ENCODE measurements at regions not wholly inside any gene's neighbourhood (a gene's known extent, or its start where the extent isn't known, plus 50 kb on each side); places are given as distances from the start of the nearest gene placed in this dataset.

DNA sequence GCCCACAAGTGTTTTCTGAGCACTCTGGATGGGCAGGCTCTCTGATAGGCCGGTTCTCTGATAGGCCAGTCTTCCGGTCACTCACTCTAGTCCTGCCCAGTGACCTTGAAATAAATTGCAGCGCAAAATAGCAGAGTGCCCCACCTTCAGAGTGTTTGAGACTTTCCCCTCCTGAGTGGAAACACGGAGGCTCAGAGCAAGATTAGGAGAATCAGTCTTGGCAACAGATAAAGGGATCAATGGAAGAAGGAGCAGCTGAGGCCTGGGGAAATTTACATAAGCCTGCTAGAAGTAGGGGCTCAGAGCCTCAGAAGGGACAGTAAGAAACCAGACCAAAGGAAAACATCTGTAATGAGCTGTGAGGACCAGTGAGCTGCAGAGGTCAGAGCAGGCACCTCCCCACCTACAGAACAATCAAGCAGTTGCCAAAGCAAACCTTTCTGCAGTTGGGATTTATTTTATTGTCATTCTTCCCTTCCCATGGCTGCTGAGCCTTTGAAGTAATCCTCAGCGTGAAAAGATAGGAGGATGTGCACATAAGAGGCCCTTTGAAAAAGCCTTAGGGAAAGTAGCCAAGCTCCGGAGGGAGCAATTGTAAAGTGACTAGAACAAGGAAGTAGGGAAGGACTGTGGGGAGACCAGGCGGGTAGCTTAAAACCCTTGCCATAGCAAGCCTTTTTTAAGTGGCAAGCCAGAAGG is 89.1 kb upstream of the TSPAN5 start:
- Histone ChIP-seq H3K27me3 (ENCODE audit: insufficient read depth, low read length) (no peaks in the 10 kb centered on the region), H3K4me3 (ENCODE audit: low read length) (no peak overlapping the region), H2AFZ (ENCODE audit: low read depth, low read length) (peak overlapping the region; percentile 79), H3K9me3 (ENCODE audit: low read length) (no peaks in the 10 kb centered on the region), H3K36me3 (ENCODE audit: insufficient read depth, low read length) (no peaks in the 10 kb centered on the region), H3K4me1 (ENCODE audit: insufficient read depth, low read length) (peaks cover 7% of the 10 kb centered on the region)

- Histone ChIP-seq H3K4me1 (ENCODE audit: insufficient read depth, low read length) (peaks cover 7% of the 10 kb centered on the region), H3K9me3 (ENCODE audit: low read length) (no peaks in the 10 kb centered on the region), H3K36me3 (ENCODE audit: insufficient read depth, low read length) (no peaks in the 10 kb centered on the region), H3K4me3 (ENCODE audit: low read length) (no peak overlapping the region), H3K27me3 (ENCODE audit: insufficient read depth, low read length) (no peaks in the 10 kb centered on the region), H2AFZ (ENCODE audit: low read depth, low read length) (peak overlapping the region; percentile 79)
Measured at GRCh38 chr4:98746936-98747335, 88.5 kb upstream of the TSPAN5 start.

DNA sequence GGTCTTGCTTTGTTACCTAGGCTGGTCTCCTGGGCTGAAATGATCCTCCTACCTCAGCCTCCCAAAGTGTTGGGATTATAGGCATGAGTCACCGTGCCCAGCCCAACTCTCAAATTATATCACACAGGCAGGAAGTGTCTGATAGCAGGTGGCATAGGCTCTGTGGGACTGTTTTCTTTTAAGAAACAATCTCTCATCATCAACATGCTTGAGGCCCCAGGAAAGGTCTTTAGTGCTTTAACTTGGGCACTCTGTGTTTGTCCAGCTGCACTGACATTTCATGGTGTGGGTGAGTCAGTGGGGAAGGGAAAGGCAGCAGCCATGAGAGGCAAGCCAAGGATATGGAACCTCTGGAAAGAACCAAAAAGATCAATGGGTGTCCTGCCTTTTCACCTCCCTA is 88.1 kb upstream of the TSPAN5 start:
- Histone ChIP-seq H2AFZ (ENCODE audit: low read depth, low read length) (peak overlapping the region; percentile 79), H3K9me3 (ENCODE audit: low read length) (no peaks in the 10 kb centered on the region), H3K27me3 (ENCODE audit: insufficient read depth, low read length) (no peaks in the 10 kb centered on the region), H3K4me3 (ENCODE audit: low read length) (no peak overlapping the region), H3K4me1 (ENCODE audit: insufficient read depth, low read length) (peaks cover 7% of the 10 kb centered on the region), H3K36me3 (ENCODE audit: insufficient read depth, low read length) (no peaks in the 10 kb centered on the region)

DNA sequence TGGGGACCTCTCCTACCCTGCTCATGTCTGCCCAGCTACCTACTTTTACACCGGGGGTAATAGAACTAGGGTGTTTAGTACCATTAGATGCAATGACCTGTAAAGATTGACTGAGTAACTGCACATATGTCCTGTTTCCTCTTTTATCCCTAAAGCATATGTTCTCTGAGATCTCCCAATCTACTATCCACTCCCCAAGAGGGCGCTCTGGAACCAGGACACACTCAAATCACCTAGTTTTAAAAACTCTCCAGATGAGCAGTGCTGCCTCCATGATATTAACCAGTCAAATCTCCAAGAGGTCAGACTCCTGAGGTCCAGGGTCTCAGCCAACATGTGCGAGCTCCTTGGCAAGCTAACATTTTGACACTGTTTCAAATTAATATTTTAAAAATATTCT is 87.0 kb upstream of the TSPAN5 start:
- H2AFZ ChIP-seq (ENCODE audit: low read depth, low read length), result no peak overlapping the region
- no peaks in the 10 kb centered on the region for H3K9me3 ChIP-seq (ENCODE audit: low read length)
- peaks cover 7% of the 10 kb centered on the region for H3K4me1 ChIP-seq (ENCODE audit: insufficient read depth, low read length)
- H3K27me3 ChIP-seq (ENCODE audit: insufficient read depth, low read length), result no peaks in the 10 kb centered on the region
- no peak overlapping the region for H3K4me3 ChIP-seq (ENCODE audit: low read length)
- no peaks in the 10 kb centered on the region for H3K36me3 ChIP-seq (ENCODE audit: insufficient read depth, low read length)

DNA sequence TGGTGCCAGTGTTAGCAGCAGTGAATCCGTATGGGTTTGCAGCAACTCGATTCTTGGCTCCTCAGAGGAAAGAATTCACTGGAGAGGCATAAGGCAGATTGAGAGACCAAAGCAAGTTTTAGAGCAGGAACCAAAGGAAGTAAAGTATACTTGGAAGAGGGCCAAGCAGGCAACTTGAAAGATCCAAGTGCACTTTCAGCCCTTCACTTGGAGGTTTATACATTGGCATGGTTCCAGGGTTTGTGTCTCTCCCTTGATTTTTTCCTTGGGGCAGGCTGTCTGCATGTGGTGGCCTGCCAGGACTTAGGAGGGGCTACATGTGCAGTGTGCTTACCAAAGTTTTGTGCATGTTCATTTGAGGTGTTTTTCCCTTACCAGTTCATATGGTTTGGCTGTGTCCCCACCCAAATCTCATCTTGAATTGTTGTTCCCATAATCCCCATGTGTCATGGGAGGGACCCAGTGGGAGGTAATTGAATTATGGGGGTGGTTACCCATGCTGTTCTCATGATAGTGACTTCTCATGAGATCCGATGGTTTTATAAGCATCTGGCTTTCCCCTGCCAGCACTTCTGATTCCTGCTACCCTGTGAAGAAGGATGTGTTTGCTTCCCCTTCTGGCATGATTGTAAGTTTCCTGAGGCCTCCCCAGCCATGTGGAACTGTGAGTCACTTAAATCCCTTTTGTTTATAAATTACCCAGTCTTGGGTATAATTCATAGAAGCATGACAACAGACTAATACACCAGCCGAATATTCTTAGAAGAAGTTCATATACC is 86.2 kb upstream of the TSPAN5 start:
- no peak overlapping the region for H2AFZ ChIP-seq (ENCODE audit: low read depth, low read length)
- no peaks in the 10 kb centered on the region for H3K27me3 ChIP-seq (ENCODE audit: insufficient read depth, low read length)
- no peak overlapping the region for H3K4me3 ChIP-seq (ENCODE audit: low read length)
- peaks cover 9% of the 10 kb centered on the region for H3K4me1 ChIP-seq (ENCODE audit: insufficient read depth, low read length)
- H3K36me3 ChIP-seq (ENCODE audit: insufficient read depth, low read length), result no peaks in the 10 kb centered on the region
- H3K9me3 ChIP-seq (ENCODE audit: low read length), result no peaks in the 10 kb centered on the region

DNA sequence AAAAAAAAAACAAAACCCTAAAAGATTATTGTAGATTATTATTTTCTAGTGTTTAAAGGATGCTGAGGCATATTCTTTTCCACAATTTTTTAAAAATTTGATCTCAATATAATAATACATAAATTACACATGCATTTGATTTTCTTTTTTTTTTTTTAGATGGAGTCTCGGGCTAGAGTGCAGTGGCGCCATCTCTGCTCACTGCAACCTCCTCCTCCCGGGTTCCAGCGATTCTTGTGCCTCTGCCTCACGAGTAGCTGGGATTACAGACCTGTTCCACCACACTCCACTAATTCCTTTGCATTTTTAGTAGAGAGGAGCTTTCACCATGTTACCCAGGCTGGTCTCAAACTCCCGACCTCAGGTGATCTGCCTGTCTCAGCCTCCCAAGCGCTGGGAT is 83.5 kb upstream of the TSPAN5 start:
- no peak overlapping the region for H3K4me3 ChIP-seq (ENCODE audit: low read length)

GRCh38 chr4:98739751-98740150 is 81.3 kb upstream of the TSPAN5 start:
- H3K4me1 ChIP-seq (ENCODE audit: insufficient read depth, low read length), result peaks cover 2% of the 10 kb centered on the region
- no peaks in the 10 kb centered on the region for H3K36me3 ChIP-seq (ENCODE audit: insufficient read depth, low read length)
- no peak overlapping the region for H2AFZ ChIP-seq (ENCODE audit: low read depth, low read length)
- H3K9me3 ChIP-seq (ENCODE audit: low read length), result no peaks in the 10 kb centered on the region
- no peaks in the 10 kb centered on the region for H3K27me3 ChIP-seq (ENCODE audit: insufficient read depth, low read length)
- H3K4me3 ChIP-seq (ENCODE audit: low read length), result no peak overlapping the region

More for the DNA sequence above, 83.5 kb upstream of the TSPAN5 start:
- H2AFZ ChIP-seq (ENCODE audit: low read depth, low read length), result no peak overlapping the region
- peaks cover 2% of the 10 kb centered on the region for H3K4me1 ChIP-seq (ENCODE audit: insufficient read depth, low read length)
- no peaks in the 10 kb centered on the region for H3K36me3 ChIP-seq (ENCODE audit: insufficient read depth, low read length)
- H3K9me3 ChIP-seq (ENCODE audit: low read length), result no peaks in the 10 kb centered on the region
- no peaks in the 10 kb centered on the region for H3K27me3 ChIP-seq (ENCODE audit: insufficient read depth, low read length)

DNA sequence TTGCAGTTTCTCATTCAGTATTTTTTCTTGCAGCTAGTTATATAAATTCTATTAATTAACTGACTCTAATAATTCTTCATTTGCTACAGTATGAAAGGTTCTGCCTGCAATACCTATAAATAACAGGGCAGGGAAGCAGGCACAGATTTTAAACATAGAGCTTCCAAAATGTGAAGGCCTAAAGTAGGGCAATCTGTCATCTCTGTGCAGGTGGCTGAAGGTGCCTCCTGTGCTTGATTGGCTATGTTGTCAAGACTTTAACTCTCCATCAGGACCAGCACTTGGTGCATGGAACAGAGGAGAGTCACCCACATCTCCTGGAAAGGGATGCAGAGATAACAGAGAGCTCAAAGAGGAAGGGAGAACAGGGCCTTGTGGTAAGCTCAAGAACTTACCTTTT is 75.2 kb upstream of the TSPAN5 start:
- H3K9me3 ChIP-seq (ENCODE audit: low read length), result no peaks in the 10 kb centered on the region
- no peaks in the 10 kb centered on the region for H3K27me3 ChIP-seq (ENCODE audit: insufficient read depth, low read length)
- H2AFZ ChIP-seq (ENCODE audit: low read depth, low read length), result no peak overlapping the region
- no peak overlapping the region for H3K4me3 ChIP-seq (ENCODE audit: low read length)
- H3K4me1 ChIP-seq (ENCODE audit: insufficient read depth, low read length), result no peaks in the 10 kb centered on the region
- no peaks in the 10 kb centered on the region for H3K36me3 ChIP-seq (ENCODE audit: insufficient read depth, low read length)

DNA sequence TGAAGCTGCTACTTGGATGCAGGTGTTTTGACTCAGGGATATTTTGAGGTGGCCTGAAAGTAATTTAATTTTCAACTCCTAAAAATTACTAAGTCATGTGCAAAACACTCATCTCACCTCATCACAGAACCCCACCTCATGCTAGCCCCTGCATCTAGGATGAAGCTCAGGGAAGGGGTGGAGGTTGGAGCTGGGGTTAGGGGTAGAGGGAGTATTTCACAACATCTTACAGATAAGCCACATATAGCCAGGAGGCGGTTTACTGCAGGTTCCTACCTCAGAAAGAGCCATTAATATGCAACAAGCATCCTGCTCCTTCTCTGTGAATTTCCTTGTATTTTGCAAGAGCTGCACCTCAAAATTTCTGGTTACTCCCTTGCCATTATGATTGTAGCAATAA is 70.5 kb upstream of the TSPAN5 start:
- H3K4me1 ChIP-seq (ENCODE audit: insufficient read depth, low read length), result no peaks in the 10 kb centered on the region
- no peaks in the 10 kb centered on the region for H3K9me3 ChIP-seq (ENCODE audit: low read length)
- no peak overlapping the region for H3K4me3 ChIP-seq (ENCODE audit: low read length)
- H3K36me3 ChIP-seq (ENCODE audit: insufficient read depth, low read length), result no peaks in the 10 kb centered on the region
- no peaks in the 10 kb centered on the region for H3K27me3 ChIP-seq (ENCODE audit: insufficient read depth, low read length)
- no peak overlapping the region for H2AFZ ChIP-seq (ENCODE audit: low read depth, low read length)

- H3K4me1 ChIP-seq (ENCODE audit: insufficient read depth, low read length), result no peaks in the 10 kb centered on the region
- no peaks in the 10 kb centered on the region for H3K9me3 ChIP-seq (ENCODE audit: low read length)
- no peak overlapping the region for H3K4me3 ChIP-seq (ENCODE audit: low read length)
- no peaks in the 10 kb centered on the region for H3K36me3 ChIP-seq (ENCODE audit: insufficient read depth, low read length)
- no peaks in the 10 kb centered on the region for H3K27me3 ChIP-seq (ENCODE audit: insufficient read depth, low read length)
- H2AFZ ChIP-seq (ENCODE audit: low read depth, low read length), result no peak overlapping the region
Measured at GRCh38 chr4:98728433-98728832, 70.0 kb upstream of the TSPAN5 start.

- H2AFZ ChIP-seq (ENCODE audit: low read depth, low read length), result no peak overlapping the region
- H3K4me3 ChIP-seq (ENCODE audit: low read length), result no peak overlapping the region
- H3K9me3 ChIP-seq (ENCODE audit: low read length), result no peaks in the 10 kb centered on the region
- no peaks in the 10 kb centered on the region for H3K27me3 ChIP-seq (ENCODE audit: insufficient read depth, low read length)
- no peaks in the 10 kb centered on the region for H3K36me3 ChIP-seq (ENCODE audit: insufficient read depth, low read length)
- no peaks in the 10 kb centered on the region for H3K4me1 ChIP-seq (ENCODE audit: insufficient read depth, low read length)
Measured at GRCh38 chr4:98722000-98722399, 63.6 kb upstream of the TSPAN5 start.

GRCh38 chr4:98720871-98721480 is 62.6 kb upstream of the TSPAN5 start:
- H3K9me3 ChIP-seq (ENCODE audit: low read length), result no peaks in the 10 kb centered on the region
- no peaks in the 10 kb centered on the region for H3K4me1 ChIP-seq (ENCODE audit: insufficient read depth, low read length)
- H3K27me3 ChIP-seq (ENCODE audit: insufficient read depth, low read length), result no peaks in the 10 kb centered on the region
- H3K4me3 ChIP-seq (ENCODE audit: low read length), result no peak overlapping the region
- H3K36me3 ChIP-seq (ENCODE audit: insufficient read depth, low read length), result no peaks in the 10 kb centered on the region
- H2AFZ ChIP-seq (ENCODE audit: low read depth, low read length), result no peak overlapping the region

GRCh38 chr4:98716796-98717195 is 58.4 kb upstream of the TSPAN5 start:
- Histone ChIP-seq H3K36me3 (ENCODE audit: insufficient read depth, low read length) (no peaks in the 10 kb centered on the region), H3K27me3 (ENCODE audit: insufficient read depth, low read length) (no peaks in the 10 kb centered on the region), H3K9me3 (ENCODE audit: low read length) (no peaks in the 10 kb centered on the region), H3K4me3 (ENCODE audit: low read length) (no peak overlapping the region), H2AFZ (ENCODE audit: low read depth, low read length) (no peak overlapping the region), H3K4me1 (ENCODE audit: insufficient read depth, low read length) (no peaks in the 10 kb centered on the region)
